Glutamatergic neuron (in vitro differentiated cells): ENCODE measurements at regions not wholly inside any gene's neighbourhood (a gene's known extent, or its start where the extent isn't known, plus 50 kb on each side); places are given as distances from the start of the nearest gene placed in this dataset.

Source experiments
- DNase-seq: peaks from one replicate; pipeline ENCODE4 v3.0.0; 2022
- H3K27ac Mint-ChIP-seq: one replicate; pipeline ENCODE4 v1.8.0; 2020; ENCODE audit warnings: mild to moderate bottlenecking, mixed read lengths, inconsistent platforms; ENCODE audit not compliant: unreplicated experiment
- H3K27me3 Mint-ChIP-seq: one replicate; pipeline ENCODE4 v1.8.0; 2020; ENCODE audit warnings: mild to moderate bottlenecking, moderate library complexity, mixed read lengths, inconsistent platforms; ENCODE audit not compliant: unreplicated experiment
- H3K36me3 Mint-ChIP-seq: one replicate; pipeline ENCODE4 v1.8.0; 2020; ENCODE audit warnings: mild to moderate bottlenecking, mixed read lengths, inconsistent platforms; ENCODE audit not compliant: unreplicated experiment
- H3K4me1 Mint-ChIP-seq: one replicate; pipeline ENCODE4 v1.8.0; 2020; ENCODE audit warnings: mild to moderate bottlenecking, low read depth, mixed read lengths, inconsistent platforms; ENCODE audit not compliant: unreplicated experiment
- H3K4me3 Mint-ChIP-seq: one replicate; pipeline ENCODE4 v1.8.0; 2020; ENCODE audit warnings: mild to moderate bottlenecking, mixed read lengths, inconsistent platforms; ENCODE audit not compliant: unreplicated experiment
- H3K9me3 Mint-ChIP-seq: one replicate; pipeline ENCODE4 v1.8.0; 2020; ENCODE audit warnings: mild to moderate bottlenecking, moderate library complexity, mixed read lengths, inconsistent platforms; ENCODE audit not compliant: unreplicated experiment
- TF ChIP-seq, protein P1 (sequence below): fragments of 200-600 bp; sonication (generic); IDR thresholded peaks from one replicate; pipeline ENCODE4 v1.5.0; 2021; ENCODE audit not compliant: partially characterized antibody, unreplicated experiment

DNA sequence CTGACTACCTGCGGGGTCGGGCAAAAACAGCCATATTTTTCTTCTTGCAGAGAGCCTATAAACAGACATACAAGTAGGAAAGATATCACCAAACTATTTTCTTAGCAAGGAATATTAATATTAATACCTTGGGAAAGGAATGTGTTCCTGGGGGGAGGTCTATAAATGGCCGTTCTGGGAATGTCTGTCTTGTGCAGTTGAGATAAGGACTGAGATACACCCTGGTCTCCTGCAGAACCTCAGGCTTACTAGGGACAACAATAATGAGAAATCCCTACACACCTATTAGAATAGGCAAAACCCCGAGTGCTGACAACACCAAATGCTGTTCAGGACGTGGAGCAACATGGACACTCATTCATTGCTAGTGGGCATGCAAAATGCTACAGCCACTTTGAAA, 297.2 kb downstream of the DRD1 start:
- DNase-seq: no peak
- H3K27me3 Mint-ChIP-seq: peaks cover 2% of the 10 kb centered on the region
- H3K36me3 Mint-ChIP-seq: no peaks in the 10 kb centered on the region
- no peaks in the 10 kb centered on the region for H3K4me1 Mint-ChIP-seq
- no peaks in the 10 kb centered on the region for H3K9me3 Mint-ChIP-seq
- no peak overlapping the region for H3K27ac Mint-ChIP-seq
- TF ChIP-seq, protein P1, sequence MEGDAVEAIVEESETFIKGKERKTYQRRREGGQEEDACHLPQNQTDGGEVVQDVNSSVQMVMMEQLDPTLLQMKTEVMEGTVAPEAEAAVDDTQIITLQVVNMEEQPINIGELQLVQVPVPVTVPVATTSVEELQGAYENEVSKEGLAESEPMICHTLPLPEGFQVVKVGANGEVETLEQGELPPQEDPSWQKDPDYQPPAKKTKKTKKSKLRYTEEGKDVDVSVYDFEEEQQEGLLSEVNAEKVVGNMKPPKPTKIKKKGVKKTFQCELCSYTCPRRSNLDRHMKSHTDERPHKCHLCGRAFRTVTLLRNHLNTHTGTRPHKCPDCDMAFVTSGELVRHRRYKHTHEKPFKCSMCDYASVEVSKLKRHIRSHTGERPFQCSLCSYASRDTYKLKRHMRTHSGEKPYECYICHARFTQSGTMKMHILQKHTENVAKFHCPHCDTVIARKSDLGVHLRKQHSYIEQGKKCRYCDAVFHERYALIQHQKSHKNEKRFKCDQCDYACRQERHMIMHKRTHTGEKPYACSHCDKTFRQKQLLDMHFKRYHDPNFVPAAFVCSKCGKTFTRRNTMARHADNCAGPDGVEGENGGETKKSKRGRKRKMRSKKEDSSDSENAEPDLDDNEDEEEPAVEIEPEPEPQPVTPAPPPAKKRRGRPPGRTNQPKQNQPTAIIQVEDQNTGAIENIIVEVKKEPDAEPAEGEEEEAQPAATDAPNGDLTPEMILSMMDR: no peak
- H3K4me3 Mint-ChIP-seq: no peak overlapping the region

DNA sequence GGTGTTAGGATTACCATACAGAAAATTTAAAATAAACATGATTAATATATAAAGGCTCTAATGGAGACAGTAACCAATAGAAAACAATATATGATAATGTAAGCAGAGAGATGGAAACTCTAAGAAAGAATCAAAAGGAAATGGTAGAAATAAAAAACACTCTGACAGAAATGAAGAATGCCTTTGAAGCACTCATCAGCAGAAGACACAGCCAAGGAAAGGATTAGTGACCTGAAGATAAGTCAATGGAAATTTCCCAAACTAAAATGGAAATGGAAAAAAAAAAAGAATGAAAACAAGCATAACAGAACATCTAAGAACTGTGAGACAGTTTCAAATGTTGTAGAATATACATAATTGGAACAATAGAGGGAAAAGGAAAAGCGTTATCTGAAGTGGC, 302.6 kb downstream of the DRD1 start:
- no peak overlapping the region for H3K27ac Mint-ChIP-seq
- no peak overlapping the region for H3K4me3 Mint-ChIP-seq
- no peaks in the 10 kb centered on the region for H3K4me1 Mint-ChIP-seq
- DNase-seq: no peak
- H3K9me3 Mint-ChIP-seq: no peaks in the 10 kb centered on the region
- TF ChIP-seq, protein P1: no peak
- H3K36me3 Mint-ChIP-seq: peaks cover 22% of the 10 kb centered on the region
- H3K27me3 Mint-ChIP-seq: no peaks in the 10 kb centered on the region

DNA sequence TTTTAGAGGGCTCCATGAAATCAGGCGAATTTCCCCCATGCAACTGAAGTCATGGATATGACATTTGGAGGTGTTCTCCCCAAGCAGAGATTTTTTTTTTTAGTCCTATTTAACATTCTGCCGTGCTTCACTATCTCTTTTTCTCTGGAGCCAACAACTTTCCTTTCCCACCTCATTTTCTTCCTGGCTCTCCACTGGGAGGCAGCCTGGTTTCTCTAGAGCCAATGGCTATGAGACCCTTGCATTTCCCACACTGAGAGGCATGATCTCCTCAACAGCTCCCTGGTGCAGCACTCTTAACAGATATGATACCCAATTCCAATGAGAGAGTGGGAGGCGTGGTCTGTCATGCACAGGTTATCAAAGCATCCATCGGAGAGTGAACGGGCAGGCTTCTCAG, 310.8 kb downstream of the DRD1 start:
- TF ChIP-seq, protein P1: no peak
- DNase-seq: no peak
- H3K27me3 Mint-ChIP-seq: peaks cover 2% of the 10 kb centered on the region
- H3K27ac Mint-ChIP-seq: no peak overlapping the region
- peaks cover 14% of the 10 kb centered on the region for H3K36me3 Mint-ChIP-seq
- H3K4me3 Mint-ChIP-seq: no peak overlapping the region
- H3K9me3 Mint-ChIP-seq: no peaks in the 10 kb centered on the region
- no peaks in the 10 kb centered on the region for H3K4me1 Mint-ChIP-seq

DNA sequence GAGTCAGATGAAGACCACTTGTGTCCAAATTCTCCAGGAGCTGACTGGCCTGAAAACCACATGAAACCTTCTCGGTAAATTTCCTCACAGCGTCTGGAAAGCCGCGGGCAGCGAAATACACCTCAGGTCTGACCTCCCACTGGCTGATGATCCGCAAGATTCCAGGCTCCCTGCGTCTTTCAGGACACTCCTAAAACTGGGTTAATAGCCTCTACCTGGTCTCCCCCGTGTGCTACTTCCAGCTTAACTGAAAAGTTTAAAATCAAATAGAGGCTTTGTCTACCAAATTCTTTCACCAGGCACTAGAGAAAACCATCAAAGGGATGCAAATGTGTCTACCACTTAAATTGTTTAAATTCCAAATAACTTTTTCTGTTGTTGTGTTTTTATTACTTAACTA, 312.6 kb downstream of the DRD1 start:
- Mint-ChIP-seq H3K27me3 (peaks cover 2% of the 10 kb centered on the region), H3K27ac (no peak overlapping the region)

DNA sequence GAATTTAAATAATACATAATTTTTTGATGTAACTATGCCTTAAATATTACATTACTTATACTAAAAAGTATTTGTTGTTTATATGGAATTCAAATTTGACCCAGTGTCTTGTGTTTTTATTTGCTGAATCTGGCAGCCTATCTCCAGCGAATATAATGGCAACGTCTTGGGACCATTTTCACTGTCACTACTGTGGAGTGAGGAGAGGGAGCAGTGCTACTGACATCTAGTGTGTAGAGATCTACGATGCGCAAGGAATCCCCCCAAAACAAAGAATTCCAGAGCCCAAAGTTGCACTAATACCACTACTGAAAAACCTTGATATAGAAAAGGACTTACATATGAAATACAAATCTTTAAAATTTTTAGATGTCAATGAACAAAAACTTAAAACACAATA, 314.4 kb downstream of the DRD1 start:
- H3K4me1 Mint-ChIP-seq: no peaks in the 10 kb centered on the region
- peaks cover 2% of the 10 kb centered on the region for H3K27me3 Mint-ChIP-seq
- peaks cover 6% of the 10 kb centered on the region for H3K36me3 Mint-ChIP-seq
- H3K4me3 Mint-ChIP-seq: no peak overlapping the region
- DNase-seq: no peak
- TF ChIP-seq, protein P1: no peak
- no peak overlapping the region for H3K27ac Mint-ChIP-seq
- H3K9me3 Mint-ChIP-seq: no peaks in the 10 kb centered on the region

More for the DNA sequence above, 312.6 kb downstream of the DRD1 start:
- TF ChIP-seq, protein P1: no peak
- peaks cover 12% of the 10 kb centered on the region for H3K36me3 Mint-ChIP-seq
- H3K4me3 Mint-ChIP-seq: no peak overlapping the region
- no peaks in the 10 kb centered on the region for H3K9me3 Mint-ChIP-seq
- DNase-seq: no peak
- no peaks in the 10 kb centered on the region for H3K4me1 Mint-ChIP-seq
